ENCODE measurements at regions not wholly inside any gene's neighbourhood (a gene's known extent, or its start where the extent isn't known, plus 50 kb on each side); places are given as distances from the start of the nearest gene placed in this dataset.

DNA sequence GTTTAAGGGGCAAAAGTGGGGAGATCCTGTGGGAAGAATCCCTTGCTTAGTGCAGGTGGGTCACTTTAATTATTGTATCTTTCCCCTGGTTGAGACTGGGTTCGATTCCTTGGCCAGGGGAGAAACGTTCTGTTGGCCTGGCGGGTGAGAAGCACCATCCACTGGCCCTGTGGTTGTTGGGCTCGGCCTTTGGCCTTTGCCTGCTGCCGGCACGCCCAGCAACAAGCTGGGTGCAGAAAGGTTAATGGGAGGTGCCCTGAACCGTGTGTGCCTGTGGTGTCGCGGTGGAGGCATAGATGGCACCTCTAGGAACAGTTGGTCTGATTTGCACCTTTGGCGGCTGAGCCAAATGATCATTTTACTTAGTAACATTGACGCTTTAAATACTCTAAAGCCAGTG is 363.6 kb upstream of the CNTNAP2 start:
- no peak for DNase-seq (ENCODE audit: low read depth)
- TF ChIP-seq, protein P1, sequence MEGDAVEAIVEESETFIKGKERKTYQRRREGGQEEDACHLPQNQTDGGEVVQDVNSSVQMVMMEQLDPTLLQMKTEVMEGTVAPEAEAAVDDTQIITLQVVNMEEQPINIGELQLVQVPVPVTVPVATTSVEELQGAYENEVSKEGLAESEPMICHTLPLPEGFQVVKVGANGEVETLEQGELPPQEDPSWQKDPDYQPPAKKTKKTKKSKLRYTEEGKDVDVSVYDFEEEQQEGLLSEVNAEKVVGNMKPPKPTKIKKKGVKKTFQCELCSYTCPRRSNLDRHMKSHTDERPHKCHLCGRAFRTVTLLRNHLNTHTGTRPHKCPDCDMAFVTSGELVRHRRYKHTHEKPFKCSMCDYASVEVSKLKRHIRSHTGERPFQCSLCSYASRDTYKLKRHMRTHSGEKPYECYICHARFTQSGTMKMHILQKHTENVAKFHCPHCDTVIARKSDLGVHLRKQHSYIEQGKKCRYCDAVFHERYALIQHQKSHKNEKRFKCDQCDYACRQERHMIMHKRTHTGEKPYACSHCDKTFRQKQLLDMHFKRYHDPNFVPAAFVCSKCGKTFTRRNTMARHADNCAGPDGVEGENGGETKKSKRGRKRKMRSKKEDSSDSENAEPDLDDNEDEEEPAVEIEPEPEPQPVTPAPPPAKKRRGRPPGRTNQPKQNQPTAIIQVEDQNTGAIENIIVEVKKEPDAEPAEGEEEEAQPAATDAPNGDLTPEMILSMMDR (IDR thresholded peaks at IDR 0.05; ENCODE audit: control insufficient read depth, extremely low read depth, insufficient read depth), result no peak
- no peak overlapping the region for H3K4me3 ChIP-seq (ENCODE audit: low read depth, low read length)

DNA sequence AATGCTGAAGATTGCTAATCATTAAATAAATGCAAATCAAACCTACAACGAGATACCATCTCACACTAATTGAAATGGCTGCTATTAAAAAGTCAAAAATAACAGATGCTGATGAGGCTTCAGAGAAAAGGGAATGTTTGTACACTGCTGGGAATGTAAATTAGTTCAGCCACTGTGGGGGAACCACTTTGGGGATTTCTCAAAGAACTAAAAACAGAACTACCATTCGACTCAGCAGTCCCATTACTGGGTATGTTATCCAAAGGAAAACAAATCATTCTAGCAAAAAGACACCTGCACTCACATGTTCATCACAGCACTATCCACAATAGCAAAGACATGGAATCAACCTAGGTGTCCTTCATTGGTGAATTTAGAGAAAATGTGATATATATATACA is 379.0 kb upstream of the CNTNAP2 start:
- no peak overlapping the region for H3K4me3 ChIP-seq (ENCODE audit: low read depth, low read length)
- TF ChIP-seq, protein P1 (IDR thresholded peaks at IDR 0.05; ENCODE audit: control insufficient read depth, extremely low read depth, insufficient read depth), result no peak
- no peak for DNase-seq (ENCODE audit: low read depth)

DNA sequence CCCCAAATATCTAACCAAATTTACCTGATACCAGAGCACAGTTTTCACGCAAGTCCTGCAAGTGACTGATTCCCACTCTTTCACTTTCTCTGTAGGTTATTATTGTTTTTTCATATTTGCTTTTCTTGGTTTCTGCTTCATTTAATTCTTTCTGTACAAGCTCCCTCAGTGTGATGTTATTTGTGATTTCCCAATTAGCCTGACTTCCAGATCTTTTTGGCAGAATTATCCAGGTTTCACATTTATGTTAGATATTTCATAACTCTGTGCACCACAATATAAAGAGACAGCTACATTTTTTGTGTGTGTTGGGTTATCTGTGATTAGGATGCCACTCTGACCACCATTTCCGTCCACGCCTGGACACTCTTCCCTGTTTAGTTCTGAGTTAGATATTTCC is 381.5 kb upstream of the CNTNAP2 start:
- TF ChIP-seq, protein P1 (IDR thresholded peaks at IDR 0.05; ENCODE audit: control insufficient read depth, extremely low read depth, insufficient read depth), result no peak
- no peak overlapping the region for H3K4me3 ChIP-seq (ENCODE audit: low read depth, low read length)
- no peak for DNase-seq (ENCODE audit: low read depth)

DNA sequence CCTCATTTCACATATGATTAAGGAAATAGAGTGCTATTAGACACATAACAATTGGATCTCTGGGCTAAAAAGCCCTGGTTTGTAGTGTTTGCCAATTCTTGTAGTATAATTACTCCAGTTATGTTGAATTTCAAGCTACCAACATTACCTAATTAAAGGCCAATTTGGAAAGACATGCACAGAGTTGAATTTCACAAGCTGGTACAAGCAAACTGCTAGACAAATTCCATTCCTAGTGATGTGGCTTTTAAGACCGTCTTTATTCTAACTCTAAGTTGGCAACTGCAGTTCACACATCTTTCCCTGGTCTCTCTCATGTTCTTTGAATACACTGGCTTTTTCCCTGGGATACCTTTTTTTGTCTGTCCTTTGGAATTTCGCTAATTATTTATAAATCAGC is 384.1 kb upstream of the CNTNAP2 start:
- TF ChIP-seq, protein P1 (IDR thresholded peaks at IDR 0.05; ENCODE audit: control insufficient read depth, extremely low read depth, insufficient read depth), result no peak
- DNase-seq (ENCODE audit: low read depth), result no peak
- H3K4me3 ChIP-seq (ENCODE audit: low read depth, low read length), result no peak overlapping the region

DNA sequence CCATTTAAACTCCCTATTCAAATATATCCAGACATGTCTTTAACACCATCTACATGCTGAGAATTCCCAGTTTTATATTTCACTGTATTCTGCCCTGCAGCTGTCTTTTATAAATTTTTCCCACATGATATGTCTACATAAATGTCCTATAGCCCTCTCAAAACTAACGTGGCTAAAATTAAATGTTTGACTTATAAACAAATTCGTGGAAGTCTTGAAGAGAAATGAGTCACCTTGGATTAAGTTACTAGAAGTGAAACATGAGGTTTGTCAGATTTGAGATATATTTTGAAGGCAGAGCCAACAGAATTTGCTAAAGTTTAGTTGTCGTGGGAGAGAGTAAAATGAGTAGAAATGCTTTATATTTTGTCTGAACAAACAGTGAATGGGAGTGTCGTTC is 386.9 kb upstream of the CNTNAP2 start:
- no peak for DNase-seq (ENCODE audit: low read depth)
- TF ChIP-seq, protein P1 (IDR thresholded peaks at IDR 0.05; ENCODE audit: control insufficient read depth, extremely low read depth, insufficient read depth), result no peak
- no peak overlapping the region for H3K4me3 ChIP-seq (ENCODE audit: low read depth, low read length)

DNA sequence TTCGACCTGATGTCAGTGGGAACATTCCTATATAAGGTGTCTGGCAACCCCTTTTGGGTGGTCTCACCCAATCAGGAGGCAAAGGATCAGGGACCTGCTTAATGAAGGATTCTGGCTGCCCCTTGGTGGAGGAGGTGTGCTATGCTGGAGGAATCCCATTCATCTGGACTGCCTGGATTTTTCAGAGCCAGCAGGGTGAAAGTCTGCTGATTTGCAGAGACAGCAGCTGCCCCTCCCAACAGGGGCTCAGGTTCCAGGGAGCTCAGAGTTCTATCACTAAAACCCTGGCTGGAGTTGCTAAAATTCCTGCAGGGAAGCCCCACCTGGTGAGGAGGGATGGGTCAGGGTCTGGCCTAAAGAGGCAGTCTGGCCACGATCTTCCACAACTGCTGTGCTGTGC is 398.5 kb upstream of the CNTNAP2 start:
- TF ChIP-seq, protein P1 (IDR thresholded peaks at IDR 0.05; ENCODE audit: control insufficient read depth, extremely low read depth, insufficient read depth), result no peak
- no peak overlapping the region for H3K4me3 ChIP-seq (ENCODE audit: low read depth, low read length)
- DNase-seq (ENCODE audit: low read depth), result no peak

- no peak overlapping the region for H3K4me3 ChIP-seq (ENCODE audit: low read depth, low read length)
- TF ChIP-seq, protein P1 (IDR thresholded peaks at IDR 0.05; ENCODE audit: control insufficient read depth, extremely low read depth, insufficient read depth), result no peak
- DNase-seq (ENCODE audit: low read depth), result no peak
Observed at GRCh38 chr7:145700488-145700887, 416.1 kb upstream of the CNTNAP2 start.
